PC-3 (cell line): ENCODE measurements at regions not wholly inside any gene's neighbourhood (a gene's known extent, or its start where the extent isn't known, plus 50 kb on each side); places are given as distances from the start of the nearest gene placed in this dataset.
A peak's percentile ranks its signal among the peaks of the same experiment; 100 is the strongest.

ENCODE experiments used
- ATAC-seq: fragments of 200-7000 bp; cut with Tn5 transposase; 2 replicates; pipeline ENCODE4 v1.9.1; 2020; ENCODE audit warnings: mild to moderate bottlenecking, moderate library complexity
- BruUV-seq: library from RNA; stranded (reverse); fragments of 400-500 nt; replicated peaks from 2 replicates; lab custom pipeline; 2021; lab: Mats Ljungman, UMichigan
- CTCF ChIA-PET: fragments of 300-600 bp; sonication (Branson Sonifier 250); formaldehyde crosslinking; loops from one replicate; lab custom pipeline; 2022; ENCODE audit warnings: antibody characterized with exemption; lab: Charles Lee
- POLR2A ChIA-PET: fragments of 300-600 bp; sonication (Branson Sonifier 250); formaldehyde crosslinking; loops from one replicate; lab custom pipeline; 2022; ENCODE audit warnings: antibody characterized with exemption; ENCODE audit not compliant: unreplicated experiment; lab: Charles Lee
- DNase-seq: peaks from one replicate; pipeline ENCODE4 v3.0.0-alpha.2; 2015
- H2AFZ ChIP-seq: fragments of 300-600 bp; sonication (generic); 2 replicates; pipeline ENCODE4 v1.6.0; 2016; ENCODE audit warnings: antibody characterized with exemption, low read length
- H3F3A ChIP-seq: fragments of 300-600 bp; sonication (generic); one replicate; pipeline ENCODE4 v1.6.0; 2017; ENCODE audit warnings: antibody characterized with exemption, low read length, control low read depth, mild to moderate bottlenecking; ENCODE audit not compliant: unreplicated experiment
- H3K27ac ChIP-seq: fragments of 300-600 bp; sonication (generic); 2 replicates; pipeline ENCODE4 v1.5.1; 2016; ENCODE audit warnings: mild to moderate bottlenecking, low read length
- H3K27me3 ChIP-seq: fragments of 300-600 bp; sonication (generic); 2 replicates; pipeline ENCODE4 v1.6.1; 2016; ENCODE audit warnings: low read length, mixed read lengths
- H3K36me3 ChIP-seq: fragments of 300-600 bp; sonication (generic); 2 replicates; pipeline ENCODE4 v1.6.1; 2016; ENCODE audit warnings: low read depth, mixed run types, low read length, mixed read lengths
- H3K4me1 ChIP-seq: fragments of 300-600 bp; sonication (generic); 2 replicates; pipeline ENCODE4 v1.5.1; 2016; ENCODE audit warnings: low read length; ENCODE audit not compliant: insufficient read depth
- H3K4me2 ChIP-seq: fragments of 300-600 bp; sonication (generic); 2 replicates; pipeline ENCODE4 v1.6.0; 2016; ENCODE audit warnings: low read length
- H3K4me3 ChIP-seq: fragments of 300-600 bp; sonication (generic); 2 replicates; pipeline ENCODE4 v1.5.1; 2016; ENCODE audit warnings: mild to moderate bottlenecking, low read length, mixed read lengths
- H3K79me2 ChIP-seq: fragments of 300-600 bp; sonication (generic); 2 replicates; pipeline ENCODE4 v1.6.1; 2017; ENCODE audit warnings: low read length, mixed read lengths
- H3K9ac ChIP-seq: fragments of 300-600 bp; sonication (generic); 2 replicates; pipeline ENCODE4 v1.6.0; 2016; ENCODE audit warnings: mild to moderate bottlenecking, low read length
- H3K9me2 ChIP-seq: fragments of 300-600 bp; sonication (generic); replicated peaks from 2 replicates; pipeline ENCODE4 v1.6.1; 2016; ENCODE audit warnings: mixed run types, low read length, mixed read lengths
- H3K9me3 ChIP-seq: fragments of 300-600 bp; sonication (generic); 2 replicates; pipeline ENCODE4 v1.6.1; 2016; ENCODE audit warnings: low read length, mixed read lengths
- H4K20me1 ChIP-seq: fragments of 300-600 bp; sonication (generic); 2 replicates; pipeline ENCODE4 v1.6.1; 2016; ENCODE audit warnings: low read length, mixed read lengths
- EZH2 ChIP-seq: fragments of 300-600 bp; sonication (generic); IDR thresholded peaks from one replicate; pipeline ENCODE4 v1.6.1; 2017; ENCODE audit warnings: antibody characterized with exemption, mild to moderate bottlenecking, low read length; ENCODE audit not compliant: unreplicated experiment
- EZH2phosphoT487 ChIP-seq: fragments of 300-600 bp; sonication (generic); IDR thresholded peaks from 2 replicates; pipeline ENCODE4 v1.6.1; 2018; ENCODE audit warnings: mild to moderate bottlenecking, antibody characterized with exemption, low read length, borderline replicate concordance
- intact Hi-C: fragments of 100-400 bp; cut with micrococcal nuclease; formaldehyde crosslinking; loops from 2 replicates; pipeline ENCODE4 v1.9.0; 2023
- TF ChIP-seq, protein P1 (sequence below): fragments of 300-600 bp; sonication (generic); conservative IDR thresholded peaks from 2 replicates; pipeline ENCODE4 v1.5.1; 2017; ENCODE audit warnings: antibody characterized with exemption, low read depth, mild to moderate bottlenecking, low read length

DNA sequence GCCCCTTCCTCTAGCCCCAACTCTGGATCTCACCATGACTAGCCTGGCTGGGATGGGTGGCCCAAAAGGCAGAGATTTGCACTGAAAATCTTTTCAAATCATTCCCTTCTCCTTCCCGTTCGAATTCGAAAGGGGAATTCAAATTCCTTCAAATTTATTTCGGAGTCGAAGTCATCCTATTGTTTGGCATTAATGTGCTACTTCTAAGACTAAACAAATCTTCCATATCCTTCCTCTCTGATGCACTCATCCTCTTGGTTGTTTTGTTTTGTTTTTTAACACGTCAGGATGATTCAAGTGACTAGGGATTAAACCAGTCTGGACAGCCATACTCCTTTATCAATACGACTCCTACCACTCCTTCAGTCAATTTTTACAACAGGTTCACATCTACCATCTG lies 95.5 kb upstream of the SGIP1 start:
- CTCF ChIA-PET = no interaction called here
- no peaks in the 10 kb centered on the region for H3K9me3 ChIP-seq
- intact Hi-C loops = loop anchor here (5.0 kb wide), 3 partner anchors 86 to 166 kb away; no protein-coding TSS in a partner anchor
- no peak overlapping the region for H3K4me3 ChIP-seq
- peaks cover 34% of the 10 kb centered on the region for H3K4me1 ChIP-seq
- H2AFZ ChIP-seq = no peak overlapping the region
- H3K4me2 ChIP-seq = peak overlapping the region; percentile 19
- DNase-seq = peak; percentile 8
- ATAC-seq = no peak
- POLR2A ChIA-PET = no interaction called here
- no peak overlapping the region for H3K9ac ChIP-seq
- peak overlapping the region; percentile 53 for H3K27ac ChIP-seq
- H3K36me3 ChIP-seq = no peaks in the 10 kb centered on the region
- no peaks in the 10 kb centered on the region for H3K27me3 ChIP-seq
- BruUV-seq = no TSS peak
- no peaks in the 10 kb centered on the region for H4K20me1 ChIP-seq
- no peaks in the 10 kb centered on the region for H3K9me2 ChIP-seq
- TF ChIP-seq EZH2phosphoT487 (no peak), EZH2 (no peak)
- TF ChIP-seq, protein P1, sequence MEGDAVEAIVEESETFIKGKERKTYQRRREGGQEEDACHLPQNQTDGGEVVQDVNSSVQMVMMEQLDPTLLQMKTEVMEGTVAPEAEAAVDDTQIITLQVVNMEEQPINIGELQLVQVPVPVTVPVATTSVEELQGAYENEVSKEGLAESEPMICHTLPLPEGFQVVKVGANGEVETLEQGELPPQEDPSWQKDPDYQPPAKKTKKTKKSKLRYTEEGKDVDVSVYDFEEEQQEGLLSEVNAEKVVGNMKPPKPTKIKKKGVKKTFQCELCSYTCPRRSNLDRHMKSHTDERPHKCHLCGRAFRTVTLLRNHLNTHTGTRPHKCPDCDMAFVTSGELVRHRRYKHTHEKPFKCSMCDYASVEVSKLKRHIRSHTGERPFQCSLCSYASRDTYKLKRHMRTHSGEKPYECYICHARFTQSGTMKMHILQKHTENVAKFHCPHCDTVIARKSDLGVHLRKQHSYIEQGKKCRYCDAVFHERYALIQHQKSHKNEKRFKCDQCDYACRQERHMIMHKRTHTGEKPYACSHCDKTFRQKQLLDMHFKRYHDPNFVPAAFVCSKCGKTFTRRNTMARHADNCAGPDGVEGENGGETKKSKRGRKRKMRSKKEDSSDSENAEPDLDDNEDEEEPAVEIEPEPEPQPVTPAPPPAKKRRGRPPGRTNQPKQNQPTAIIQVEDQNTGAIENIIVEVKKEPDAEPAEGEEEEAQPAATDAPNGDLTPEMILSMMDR = no peak
- no peaks in the 10 kb centered on the region for H3K79me2 ChIP-seq
- no peaks in the 10 kb centered on the region for H3F3A ChIP-seq

DNA sequence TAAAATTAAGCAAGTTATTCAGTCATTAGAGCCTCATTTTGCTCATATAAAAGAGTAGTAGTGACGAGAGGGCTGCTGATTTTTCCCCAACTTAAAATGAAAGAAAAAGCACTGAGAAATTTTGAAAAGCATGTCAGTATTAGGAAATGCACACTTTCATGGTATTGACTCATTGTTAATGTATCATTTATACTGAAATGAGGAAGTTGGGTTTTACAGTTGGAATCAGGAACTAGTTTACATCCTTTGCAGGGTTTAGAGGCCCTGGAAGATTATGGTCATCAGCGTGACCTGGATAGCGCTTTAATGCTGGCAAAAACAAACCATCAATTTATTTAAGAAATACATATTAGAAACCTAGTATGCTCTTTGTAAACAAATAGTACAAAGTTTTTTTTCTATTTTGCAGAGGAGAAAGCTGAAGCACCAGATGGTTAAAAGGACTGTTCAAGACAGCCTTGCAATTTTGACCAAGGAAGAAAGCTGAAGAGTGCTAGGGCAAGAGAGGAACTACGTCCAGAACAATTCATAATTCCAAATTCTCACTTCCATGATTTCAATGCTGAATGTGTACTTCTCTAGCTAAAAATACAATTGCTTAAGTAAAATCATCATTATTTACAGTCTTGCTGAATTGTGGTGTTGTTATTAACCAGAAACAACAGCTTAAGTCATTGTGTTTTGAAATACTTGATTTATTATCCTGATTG lies 94.8 kb upstream of the SGIP1 start:
- BruUV-seq = no TSS peak
- Histone ChIP-seq H4K20me1 (no peaks in the 10 kb centered on the region), H3K36me3 (no peaks in the 10 kb centered on the region), H3K27me3 (no peaks in the 10 kb centered on the region), H3K27ac (peak overlapping the region; percentile 53), H3K9ac (no peak overlapping the region), H3K4me3 (no peak overlapping the region), H3K4me2 (peak overlapping the region; percentile 19), H3K9me2 (no peaks in the 10 kb centered on the region), H3K9me3 (no peaks in the 10 kb centered on the region), H3F3A (no peaks in the 10 kb centered on the region), H3K4me1 (peaks cover 34% of the 10 kb centered on the region), H2AFZ (no peak overlapping the region), H3K79me2 (no peaks in the 10 kb centered on the region)
- intact Hi-C loops = loop anchor here (5.0 kb wide), 3 partner anchors 87 to 167 kb away; no protein-coding TSS in a partner anchor
- TF ChIP-seq, protein P1 = no peak
- no peak for TF ChIP-seq EZH2
- TF ChIP-seq EZH2phosphoT487 = no peak
- CTCF ChIA-PET = no interaction called here
- DNase-seq (peak; percentile 36), ATAC-seq (no peak)
- POLR2A ChIA-PET = no interaction called here

DNA sequence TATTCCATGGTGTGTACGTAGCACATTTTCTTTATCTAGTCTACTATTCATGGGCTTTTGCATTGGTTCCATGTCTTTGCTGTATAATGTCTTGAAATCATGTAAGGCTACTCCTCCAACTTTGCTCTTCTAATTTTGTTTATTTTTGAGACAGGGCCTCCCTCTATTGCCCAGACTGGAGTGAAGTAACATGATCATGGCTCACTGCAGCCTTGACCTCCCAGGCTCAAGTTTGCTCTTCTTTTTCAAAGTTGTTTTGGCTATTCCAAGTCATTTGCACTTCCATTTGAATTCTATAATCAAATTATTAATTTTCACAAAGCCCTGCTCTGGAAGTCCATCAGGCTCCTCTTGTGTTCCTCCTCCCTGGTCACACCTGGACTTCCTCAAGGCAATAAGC lies 90.2 kb upstream of the SGIP1 start:
- no peak for DNase-seq
- no TSS peak for BruUV-seq
- TF ChIP-seq EZH2 (no peak), EZH2phosphoT487 (no peak)
- TF ChIP-seq, protein P1 = no peak
- no peaks in the 10 kb centered on the region for H3F3A ChIP-seq
- H2AFZ ChIP-seq = no peak overlapping the region
- H3K9me3 ChIP-seq = no peaks in the 10 kb centered on the region
- H3K27ac ChIP-seq = no peak overlapping the region
- intact Hi-C loops = no loop called here
- H3K9me2 ChIP-seq = no peaks in the 10 kb centered on the region
- ChIA-PET CTCF (no interaction called here), POLR2A (no interaction called here)
- H3K4me3 ChIP-seq = no peak overlapping the region
- no peak for ATAC-seq
- H3K79me2 ChIP-seq = no peaks in the 10 kb centered on the region
- no peaks in the 10 kb centered on the region for H4K20me1 ChIP-seq
- no peak overlapping the region for H3K9ac ChIP-seq
- peaks cover 8% of the 10 kb centered on the region for H3K4me1 ChIP-seq
- no peaks in the 10 kb centered on the region for H3K27me3 ChIP-seq
- no peak overlapping the region for H3K4me2 ChIP-seq
- H3K36me3 ChIP-seq = no peaks in the 10 kb centered on the region
